OCI-LY1 (cell line): ENCODE measurements at regions not wholly inside any gene's neighbourhood (a gene's known extent, or its start where the extent isn't known, plus 50 kb on each side); places are given as distances from the start of the nearest gene placed in this dataset.

Experiments
- CTCF ChIP-seq: fragments of 200-600 bp; sonication (generic), shearing (Covaris generic); IDR thresholded peaks from 2 replicates; pipeline ENCODE4 v1.5.1; 2017; ENCODE audit warnings: mild to moderate bottlenecking, antibody characterized with exemption, low read length, moderate library complexity, mixed read lengths
- EZH2 ChIP-seq: fragments of 200-600 bp; sonication (generic), shearing (Covaris generic); IDR thresholded peaks from 2 replicates; pipeline ENCODE4 v1.8.0; 2017; ENCODE audit warnings: borderline replicate concordance, mixed run types, mild to moderate bottlenecking, antibody characterized with exemption, low read length, moderate library complexity, mixed read lengths

GRCh38 chr1:10857687-10858086, 61.2 kb upstream of the CASZ1 start:
- TF ChIP-seq CTCF (no peak), EZH2 (no peak)
